ENCODE measurements at regions not wholly inside any gene's neighbourhood (a gene's known extent, or its start where the extent isn't known, plus 50 kb on each side); places are given as distances from the start of the nearest gene placed in this dataset.

DNA sequence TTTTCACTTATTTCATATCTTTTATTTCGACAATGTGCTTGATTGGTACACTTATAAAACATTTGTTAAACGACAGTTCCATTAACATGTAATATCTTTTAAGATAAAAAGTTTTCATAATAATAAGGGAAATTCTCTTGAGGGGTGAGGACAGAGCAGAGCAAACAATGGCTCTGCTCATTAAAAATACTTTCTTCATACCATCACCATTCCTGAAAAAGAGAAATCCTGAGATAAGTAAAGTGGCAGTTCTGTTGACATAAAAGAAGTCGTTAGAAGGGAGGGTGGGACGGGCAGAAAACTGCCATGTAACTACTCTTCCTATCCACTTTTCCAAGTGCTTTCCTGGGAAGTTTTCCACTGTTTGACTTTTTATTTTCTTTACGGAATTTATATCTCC lies 193.6 kb upstream of the CEP162 start:
- TF ChIP-seq, protein P1, sequence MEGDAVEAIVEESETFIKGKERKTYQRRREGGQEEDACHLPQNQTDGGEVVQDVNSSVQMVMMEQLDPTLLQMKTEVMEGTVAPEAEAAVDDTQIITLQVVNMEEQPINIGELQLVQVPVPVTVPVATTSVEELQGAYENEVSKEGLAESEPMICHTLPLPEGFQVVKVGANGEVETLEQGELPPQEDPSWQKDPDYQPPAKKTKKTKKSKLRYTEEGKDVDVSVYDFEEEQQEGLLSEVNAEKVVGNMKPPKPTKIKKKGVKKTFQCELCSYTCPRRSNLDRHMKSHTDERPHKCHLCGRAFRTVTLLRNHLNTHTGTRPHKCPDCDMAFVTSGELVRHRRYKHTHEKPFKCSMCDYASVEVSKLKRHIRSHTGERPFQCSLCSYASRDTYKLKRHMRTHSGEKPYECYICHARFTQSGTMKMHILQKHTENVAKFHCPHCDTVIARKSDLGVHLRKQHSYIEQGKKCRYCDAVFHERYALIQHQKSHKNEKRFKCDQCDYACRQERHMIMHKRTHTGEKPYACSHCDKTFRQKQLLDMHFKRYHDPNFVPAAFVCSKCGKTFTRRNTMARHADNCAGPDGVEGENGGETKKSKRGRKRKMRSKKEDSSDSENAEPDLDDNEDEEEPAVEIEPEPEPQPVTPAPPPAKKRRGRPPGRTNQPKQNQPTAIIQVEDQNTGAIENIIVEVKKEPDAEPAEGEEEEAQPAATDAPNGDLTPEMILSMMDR (IDR thresholded peaks at IDR 0.05): no peak
- TF ChIP-seq POLR2A (IDR thresholded peaks at IDR 0.05): no peak
- no peak for TF ChIP-seq POLR2AphosphoS5 (IDR thresholded peaks at IDR 0.05)
- no peak for TF ChIP-seq EP300 (IDR thresholded peaks at IDR 0.05; ENCODE audit: low read depth)
